Pons (tissue), 1 donor: ENCODE measurements at regions not wholly inside any gene's neighbourhood (a gene's known extent, or its start where the extent isn't known, plus 50 kb on each side); places are given as distances from the start of the nearest gene placed in this dataset.

Experiments
- DNase-seq: peaks from one replicate; pipeline ENCODE4 v3.0.0-alpha.2; 2016; ENCODE audit warnings: low spot score

DNA sequence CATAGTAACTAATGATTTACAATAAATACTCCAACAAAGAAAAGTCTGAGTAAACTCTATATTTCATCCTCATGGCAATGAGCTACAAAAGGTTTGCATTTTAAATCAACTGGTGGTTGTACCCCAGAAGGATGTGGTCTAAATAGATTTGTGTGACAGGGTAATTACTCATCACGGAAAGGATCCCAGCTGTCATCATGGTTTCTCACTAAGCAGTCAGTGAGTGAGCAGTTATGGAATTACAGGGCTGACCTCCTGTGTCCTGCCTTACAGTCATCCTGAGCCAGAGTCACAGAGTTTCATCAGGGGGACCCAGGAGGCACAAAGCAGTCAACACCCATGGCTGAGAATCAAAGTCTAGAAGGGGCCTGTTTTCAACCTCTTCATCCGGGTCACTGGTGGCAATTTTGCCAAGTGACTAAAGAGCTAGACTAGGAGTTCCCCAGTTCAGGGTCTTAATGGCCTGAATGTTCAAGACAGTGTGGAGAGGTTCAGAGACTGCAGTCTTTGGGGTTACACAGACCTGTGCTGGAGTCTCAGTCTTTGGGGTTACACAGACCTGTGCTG lies 210.7 kb upstream of the SLC24A2 start:
- no peak for DNase-seq

DNA sequence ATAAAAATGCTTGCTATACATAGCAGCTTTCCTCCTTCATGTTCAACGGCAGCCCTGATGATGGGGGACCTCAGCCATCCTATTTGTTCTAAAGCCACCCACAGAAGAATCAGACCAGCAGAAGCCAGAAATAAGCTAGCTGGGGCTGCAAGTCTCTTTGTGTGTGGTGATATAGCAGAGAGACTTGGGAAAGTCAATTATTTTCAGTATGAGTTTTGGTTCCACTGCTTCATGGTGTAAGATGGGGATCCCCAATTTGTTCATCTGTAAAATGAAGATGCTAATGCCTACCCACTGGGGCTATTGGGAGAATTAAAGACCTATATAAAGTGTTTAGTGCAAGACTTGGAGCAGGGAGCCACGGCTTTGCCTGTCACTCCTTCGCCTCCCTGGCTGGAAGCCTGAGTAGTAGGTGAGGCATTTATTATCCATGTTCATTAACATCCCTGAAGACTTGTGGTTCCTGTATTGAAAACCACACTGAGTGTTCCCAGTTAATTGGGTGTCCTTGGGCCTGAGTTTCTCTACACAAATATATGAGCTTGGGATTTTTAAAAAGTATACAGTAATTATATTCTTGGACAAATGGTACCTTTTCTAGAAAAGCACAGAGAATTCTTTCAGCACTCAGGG lies 210.1 kb upstream of the SLC24A2 start:
- DNase-seq: no peak

DNA sequence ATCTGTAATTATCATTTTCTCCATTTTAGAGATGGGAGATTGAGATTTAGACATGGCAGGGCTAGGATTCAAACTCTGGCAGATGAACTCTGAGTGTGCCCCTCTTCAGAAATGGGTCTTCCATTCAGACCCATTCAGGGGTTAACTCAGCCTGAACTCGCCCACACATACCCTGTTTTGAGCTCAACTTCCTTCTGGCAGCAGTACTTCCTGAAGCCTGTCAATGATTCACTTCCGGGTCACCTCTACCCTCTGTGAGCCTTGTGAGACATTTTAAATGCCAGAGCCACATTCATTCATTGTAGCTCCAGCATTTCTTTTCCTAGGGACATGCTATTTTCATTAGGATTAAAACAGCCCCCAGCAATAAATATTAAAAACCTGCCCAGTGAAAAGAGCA lies 209.3 kb upstream of the SLC24A2 start:
- no peak for DNase-seq

- DNase-seq: no peak
Measured at GRCh38 chr9:19995619-19996018, 206.8 kb upstream of the SLC24A2 start.

DNA sequence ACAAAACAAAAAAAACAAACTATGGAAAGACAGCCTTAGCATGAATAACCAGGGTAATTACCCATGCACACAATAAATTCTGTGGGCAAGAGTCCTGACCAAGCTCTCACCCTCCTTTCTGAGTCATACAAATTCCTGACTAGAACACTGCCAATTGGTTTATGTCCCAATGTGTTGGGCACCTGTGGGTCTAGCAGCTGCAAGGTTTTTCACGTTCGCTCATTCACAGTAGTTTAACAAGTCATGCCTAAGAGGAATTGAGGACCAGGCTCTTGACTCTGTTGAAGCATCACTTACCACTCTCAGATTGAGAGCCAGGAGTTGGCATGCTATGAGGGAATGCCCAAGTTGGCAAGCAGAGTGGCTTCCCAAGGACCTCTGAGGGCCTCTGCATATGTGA lies 205.5 kb upstream of the SLC24A2 start:
- no peak for DNase-seq

GRCh38 chr9:19992556-19992955 lies 203.7 kb upstream of the SLC24A2 start:
- DNase-seq: no peak

DNA sequence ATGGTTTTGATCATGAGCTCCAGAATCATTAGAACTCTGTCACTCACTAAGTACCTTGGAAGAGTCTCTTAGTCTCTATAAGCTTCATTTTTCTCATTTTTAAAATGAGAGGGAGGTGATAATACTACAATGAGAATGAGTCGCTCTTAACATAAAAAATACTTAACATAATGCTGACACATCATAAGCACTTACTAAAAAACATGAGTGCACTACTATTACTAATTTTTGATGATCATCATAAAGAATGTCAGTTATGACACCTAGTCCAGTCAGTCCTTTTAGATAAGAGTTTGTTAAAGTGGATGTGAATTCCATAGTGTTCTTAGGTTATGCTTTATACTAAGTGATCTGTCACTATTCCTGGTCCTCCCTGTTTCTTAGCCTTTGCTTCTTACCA lies 200.4 kb upstream of the SLC24A2 start:
- no peak for DNase-seq

- DNase-seq: peak; percentile 86
Measured at GRCh38 chr9:19988281-19988680, 199.4 kb upstream of the SLC24A2 start.

- DNase-seq: peak; percentile 22
Measured at GRCh38 chr9:19985081-19985480, 196.2 kb upstream of the SLC24A2 start.

GRCh38 chr9:19976226-19976625 lies 187.4 kb upstream of the SLC24A2 start:
- DNase-seq: no peak

DNA sequence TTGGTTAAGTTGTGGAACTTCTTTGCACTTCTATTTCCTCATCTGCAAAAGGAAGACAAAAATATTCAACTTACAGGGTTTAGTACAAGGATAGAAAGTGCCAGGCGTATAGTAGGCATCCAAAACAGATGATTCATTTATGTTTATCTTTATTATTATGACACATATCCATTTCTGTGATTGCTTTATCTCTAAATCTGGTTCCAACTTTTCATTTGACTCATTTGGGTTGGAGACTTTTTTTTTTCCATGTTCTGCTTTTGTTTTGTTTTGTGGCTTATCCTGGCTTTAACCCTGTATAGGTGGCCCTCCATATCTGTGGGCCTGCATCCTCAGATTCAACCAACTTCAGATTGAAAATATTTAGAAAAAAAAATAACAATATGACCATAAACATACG lies 186.7 kb upstream of the SLC24A2 start:
- no peak for DNase-seq

- no peak for DNase-seq
Measured at GRCh38 chr9:19969721-19970120, 180.9 kb upstream of the SLC24A2 start.

- no peak for DNase-seq
Measured at GRCh38 chr9:19967888-19968459, 179.1 kb upstream of the SLC24A2 start.

DNA sequence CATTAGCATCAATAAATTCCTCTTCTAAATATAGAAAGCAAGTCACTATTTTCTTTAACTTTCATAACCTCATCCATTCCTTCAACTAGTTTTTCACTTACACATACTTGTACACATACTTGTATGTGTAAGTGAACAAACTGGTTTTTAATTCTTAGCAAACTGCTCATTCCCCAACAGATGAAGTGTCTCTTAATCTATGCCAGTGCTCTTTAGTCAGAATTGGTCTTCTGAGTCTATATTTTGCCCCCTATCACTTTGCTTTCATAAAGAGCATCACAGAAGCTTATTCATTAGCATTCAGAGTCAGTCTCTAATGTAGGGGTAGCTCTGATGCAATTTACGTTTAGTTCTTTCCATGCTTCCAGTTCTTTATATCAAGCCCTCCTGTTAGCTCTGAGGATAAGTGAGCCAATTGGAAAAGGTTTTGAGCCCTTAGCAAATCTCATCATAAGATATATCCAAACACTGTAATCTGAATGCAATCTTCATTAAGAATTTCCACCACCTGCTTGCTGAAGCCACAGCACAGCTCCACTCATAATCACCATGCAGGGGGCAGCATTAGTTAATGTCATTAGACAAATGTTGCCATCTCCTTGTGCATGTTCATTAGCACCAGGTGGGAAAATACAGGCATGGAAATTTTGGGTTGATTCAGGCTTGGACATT lies 178.5 kb upstream of the SLC24A2 start:
- no peak for DNase-seq

GRCh38 chr9:19965336-19965735 lies 176.5 kb upstream of the SLC24A2 start:
- no peak for DNase-seq

DNA sequence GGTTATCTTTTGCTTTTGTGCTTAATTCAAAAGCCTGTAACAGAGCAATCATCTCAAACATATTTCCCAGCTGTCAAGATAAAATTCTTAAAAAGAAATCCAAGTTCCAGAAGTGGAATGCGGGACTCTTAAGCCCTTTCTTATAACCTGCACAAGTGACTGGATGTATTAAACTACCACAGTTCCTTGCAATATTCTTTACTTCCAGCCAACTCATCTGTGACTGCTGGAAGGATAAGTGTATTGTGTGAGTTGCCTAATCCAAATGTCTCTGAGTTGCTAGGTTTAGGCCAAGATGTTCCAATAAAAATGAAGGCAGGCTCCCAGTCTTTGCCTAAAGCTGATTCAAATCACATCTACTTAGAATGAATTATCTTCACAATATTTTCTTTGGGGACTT lies 159.2 kb upstream of the SLC24A2 start:
- DNase-seq: no peak

- peak; percentile 31 for DNase-seq
Measured at GRCh38 chr9:19946441-19947109, 157.7 kb upstream of the SLC24A2 start.

DNA sequence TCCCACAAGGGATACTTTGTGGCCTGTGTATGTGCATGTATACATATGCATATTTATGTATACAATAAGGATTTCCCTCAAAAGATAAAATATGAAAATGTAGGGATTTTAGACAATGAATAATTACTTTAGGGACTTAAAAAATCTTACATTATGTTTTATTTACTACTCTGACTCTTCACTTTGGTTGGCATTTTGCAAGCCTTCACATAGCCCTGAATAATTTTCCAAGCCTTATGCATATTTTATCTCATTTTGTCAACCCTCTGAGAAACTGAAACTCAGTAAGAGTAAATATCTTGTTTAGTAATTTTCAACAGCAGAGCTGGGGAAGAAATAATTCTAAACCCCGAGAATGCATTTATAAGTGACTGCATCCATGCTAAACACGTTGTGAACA lies 153.0 kb upstream of the SLC24A2 start:
- no peak for DNase-seq

DNA sequence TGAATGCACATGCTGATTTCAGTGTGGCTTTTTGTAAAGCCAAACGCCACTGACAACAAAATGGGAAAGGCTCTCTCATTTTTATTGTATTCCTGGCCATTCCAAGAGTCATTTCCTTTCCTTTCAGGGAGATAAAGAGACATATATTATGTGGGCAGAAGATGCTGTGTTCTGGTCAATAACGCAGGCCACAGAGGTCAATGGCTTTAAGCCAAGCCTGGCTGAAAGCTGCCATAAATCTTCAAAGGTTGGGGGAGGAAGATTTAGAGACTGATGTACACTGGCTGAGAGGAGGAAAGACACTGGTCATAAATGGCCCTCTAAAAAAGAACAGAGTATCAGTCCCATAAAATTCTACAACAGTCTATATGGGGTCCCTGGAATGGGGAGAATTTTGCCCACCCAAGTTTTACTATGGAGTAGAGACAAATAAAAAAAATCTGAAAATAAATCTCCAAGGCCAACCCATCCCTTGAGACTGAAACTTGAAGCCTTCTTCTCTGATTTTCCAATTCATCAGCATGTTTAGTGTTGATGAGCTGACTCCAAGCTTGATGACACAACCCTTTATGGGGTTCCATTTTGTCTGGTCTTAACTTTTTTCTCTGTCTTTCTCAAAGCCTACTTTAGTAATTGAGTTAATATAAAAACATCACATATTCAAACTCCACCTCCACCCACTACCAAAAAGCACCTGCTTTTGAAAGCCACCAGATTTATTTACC lies 152.1 kb upstream of the SLC24A2 start:
- no peak for DNase-seq

DNA sequence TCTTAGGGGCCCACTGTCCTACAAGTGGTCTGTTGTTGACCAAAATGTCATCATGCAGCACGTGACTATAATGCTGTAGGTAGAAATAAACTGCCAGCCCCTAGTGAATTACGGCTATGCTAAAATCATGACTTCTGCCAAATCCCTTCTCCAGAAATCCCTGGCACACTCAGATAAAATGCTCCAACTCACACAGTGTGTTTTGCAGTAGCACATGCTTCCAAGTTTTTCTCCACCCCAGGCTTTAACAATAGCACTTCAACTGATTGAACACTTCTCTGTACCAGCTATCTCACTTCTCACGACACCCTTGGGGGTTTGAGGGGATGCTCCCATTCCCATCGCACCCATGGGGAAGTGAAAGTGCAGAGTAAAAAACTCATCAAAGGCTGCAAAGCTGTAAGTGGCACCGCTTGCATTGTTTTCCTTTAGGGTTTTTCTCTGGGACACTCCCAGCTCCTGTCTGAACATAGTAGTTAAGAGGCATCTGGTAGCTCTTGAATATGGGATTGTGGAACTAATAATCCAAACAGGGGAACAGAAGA lies 151.0 kb upstream of the SLC24A2 start:
- DNase-seq: no peak

DNA sequence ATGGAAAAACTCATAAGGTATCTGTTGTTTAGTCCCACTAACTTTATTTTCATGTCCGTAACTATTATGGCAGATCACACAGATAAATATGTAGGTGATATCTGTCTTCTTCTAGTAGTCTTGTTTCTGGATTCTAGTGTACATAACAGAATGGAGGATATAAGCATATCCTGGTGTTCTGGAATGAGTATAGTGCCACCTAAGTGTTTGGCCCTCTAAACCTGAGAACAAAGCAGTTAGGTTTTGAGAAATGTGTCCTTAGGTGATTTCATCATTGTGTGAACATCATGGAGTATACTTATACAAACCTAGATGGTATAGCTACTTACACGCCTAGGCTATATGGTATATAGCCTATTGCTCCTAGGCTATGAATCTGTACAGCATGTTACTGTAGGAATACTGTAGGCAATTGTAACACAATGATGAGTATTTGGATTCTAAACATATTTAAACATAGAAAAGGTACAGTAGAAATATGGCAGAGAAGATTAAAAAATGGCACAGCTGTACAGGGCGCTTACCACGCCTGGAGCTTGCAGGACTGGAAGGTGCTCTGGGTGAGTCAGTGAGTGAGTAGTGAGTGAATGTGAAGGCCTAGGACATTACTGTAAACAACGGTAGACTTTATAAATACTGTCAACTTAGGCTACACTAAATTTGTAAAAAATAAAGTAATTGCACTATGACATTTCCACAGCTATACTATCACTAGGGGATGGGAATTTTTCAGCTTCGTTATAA lies 150.3 kb upstream of the SLC24A2 start:
- no peak for DNase-seq
